NCI-H446 (cell line): ENCODE measurements at regions not wholly inside any gene's neighbourhood (a gene's known extent, or its start where the extent isn't known, plus 50 kb on each side); places are given as distances from the start of the nearest gene placed in this dataset.
A peak's percentile ranks its signal among the peaks of the same experiment; 100 is the strongest.
"Not testable (repeated sequence)": the region's sequence is repeated elsewhere in the genome, so short reads cannot be mapped to it uniquely, and the experiment has no call there.

ENCODE experiments used
- DNase-seq, 2 experiments: peaks; one replicate each; lab custom pipeline; 2025; lab: John Stamatoyannopoulos, UW

DNA sequence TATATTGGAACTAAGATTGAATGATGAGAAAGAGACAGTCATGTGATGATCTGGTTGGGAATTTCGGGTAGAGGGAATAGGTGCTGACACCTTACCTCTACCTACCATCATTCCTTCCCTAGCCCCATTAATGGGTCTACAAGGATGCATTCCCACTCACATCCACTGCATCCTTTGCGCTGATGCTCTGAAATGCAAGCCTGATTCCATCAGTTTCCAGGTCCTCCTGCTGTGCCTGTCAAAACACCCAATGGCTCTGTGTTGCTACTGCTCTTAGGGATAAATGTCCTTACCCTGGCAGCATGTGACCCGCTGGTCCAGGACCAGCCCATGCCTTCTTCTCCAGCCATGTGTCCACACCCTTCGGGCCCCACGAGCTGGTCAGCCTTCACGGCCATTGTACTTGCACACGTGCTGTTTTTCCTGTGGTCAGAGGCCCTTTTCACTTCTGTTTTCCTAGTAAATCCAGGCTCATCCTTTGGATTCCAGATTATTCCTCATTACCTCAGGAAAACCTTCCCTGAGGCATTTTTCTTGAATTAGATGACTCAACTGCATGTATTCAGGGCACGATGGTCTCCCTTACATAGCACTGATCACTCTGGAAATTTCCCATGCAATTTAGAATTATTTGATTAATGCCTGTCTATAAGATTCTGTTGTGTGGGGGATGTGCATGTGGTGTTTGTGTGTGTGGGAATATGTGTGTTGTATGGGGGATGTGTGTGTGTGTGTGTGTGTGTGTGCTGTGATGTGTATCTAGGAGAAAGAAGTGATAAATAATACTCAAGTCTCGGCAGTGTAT lies 185.0 kb downstream of the DIRAS2 start:
- no peak for DNase-seq

DNA sequence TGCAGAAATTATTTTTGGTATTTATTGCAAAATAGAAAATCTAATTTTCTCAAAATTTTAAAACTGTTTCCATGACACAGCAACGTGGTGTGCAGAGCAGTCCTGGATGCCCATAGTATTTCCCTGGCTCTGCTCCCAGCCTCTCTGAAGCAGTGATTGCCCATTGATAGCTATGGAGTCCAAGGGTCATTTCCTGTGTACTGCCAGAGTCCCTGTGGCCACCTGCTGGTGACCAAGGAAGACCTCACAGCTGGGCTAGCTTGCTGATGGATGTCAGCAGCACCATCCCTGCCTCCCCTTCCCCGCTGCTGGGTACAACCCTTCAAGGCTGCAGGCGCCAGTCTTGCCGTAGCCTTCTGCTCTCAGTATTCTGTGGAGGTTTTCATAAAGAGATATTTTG lies 184.1 kb downstream of the DIRAS2 start:
- no peak for DNase-seq

DNA sequence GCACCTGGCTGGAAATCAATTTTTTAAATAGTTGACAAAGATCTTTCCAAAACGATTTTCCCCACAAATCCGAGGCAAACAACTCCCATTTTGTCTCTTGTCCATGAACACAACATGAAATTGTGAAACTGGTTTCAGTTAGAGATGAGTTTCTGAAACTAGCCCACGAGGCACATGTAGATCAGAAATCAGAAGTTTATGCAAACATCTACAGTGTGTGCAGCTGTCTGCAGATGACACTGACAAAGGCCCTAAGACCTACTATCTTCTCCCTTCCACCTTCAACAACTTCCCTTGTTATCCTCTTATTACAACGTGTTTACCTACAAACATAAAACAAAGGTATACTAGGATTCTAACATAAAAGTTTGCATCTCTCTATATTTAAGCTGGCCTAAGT lies 183.3 kb downstream of the DIRAS2 start:
- DNase-seq = no peak

DNA sequence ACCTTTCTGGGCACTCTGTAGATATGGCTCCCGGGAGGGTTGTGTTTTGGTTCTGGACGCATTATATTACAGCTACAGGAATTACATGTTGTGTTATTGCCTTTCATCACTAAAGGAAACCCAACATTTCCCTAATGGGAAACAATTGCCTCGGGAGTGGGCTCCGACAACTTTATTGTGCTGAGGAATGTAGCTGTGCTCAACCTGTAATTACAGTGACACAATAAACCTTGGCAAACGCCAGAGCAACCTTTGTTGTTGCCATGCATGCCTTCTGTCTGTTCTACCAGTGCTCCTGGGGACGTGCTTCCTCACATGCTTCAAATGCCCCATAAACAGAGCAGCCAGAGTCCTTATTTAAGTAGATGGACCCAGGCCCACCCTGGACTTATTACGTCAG lies 182.4 kb downstream of the DIRAS2 start:
- DNase-seq = no peak

DNA sequence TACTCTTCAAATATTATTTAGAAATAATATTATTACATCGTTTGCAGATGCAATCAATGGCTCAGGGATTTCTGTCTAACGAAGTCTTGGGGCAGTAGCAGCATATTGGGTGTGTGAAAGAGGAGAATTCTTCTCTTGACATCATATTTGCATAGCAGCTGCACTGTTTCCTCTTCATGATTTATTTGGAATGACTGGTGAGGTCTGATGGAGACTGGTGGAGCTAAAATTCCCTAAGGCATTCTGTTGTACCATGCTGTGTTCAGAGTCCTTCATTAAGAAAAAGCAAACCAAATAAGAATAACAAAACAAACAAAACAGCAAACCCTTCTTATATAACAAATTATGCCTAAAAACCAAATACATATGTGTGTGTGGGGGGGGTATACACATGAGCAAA lies 177.6 kb downstream of the DIRAS2 start:
- DNase-seq = no peak

DNA sequence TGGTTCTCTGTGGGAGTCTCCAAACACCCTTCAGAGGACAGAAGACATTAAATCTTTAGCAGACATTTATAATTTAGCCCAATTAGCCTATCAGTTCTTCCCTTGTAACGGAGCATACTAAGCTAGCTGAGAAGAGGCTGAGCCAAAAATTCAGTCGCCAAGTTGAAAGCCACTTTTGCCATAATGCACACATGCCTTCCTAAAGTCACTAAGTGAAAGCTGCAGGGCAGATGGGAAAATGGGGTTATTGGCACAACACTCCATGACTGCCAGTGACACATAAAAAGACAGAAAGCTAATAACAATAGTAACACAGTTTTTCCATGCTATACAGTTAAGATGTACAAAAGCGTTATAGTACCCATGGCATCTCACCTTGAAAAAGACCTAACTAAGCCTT lies 176.2 kb downstream of the DIRAS2 start:
- no peak for DNase-seq

DNA sequence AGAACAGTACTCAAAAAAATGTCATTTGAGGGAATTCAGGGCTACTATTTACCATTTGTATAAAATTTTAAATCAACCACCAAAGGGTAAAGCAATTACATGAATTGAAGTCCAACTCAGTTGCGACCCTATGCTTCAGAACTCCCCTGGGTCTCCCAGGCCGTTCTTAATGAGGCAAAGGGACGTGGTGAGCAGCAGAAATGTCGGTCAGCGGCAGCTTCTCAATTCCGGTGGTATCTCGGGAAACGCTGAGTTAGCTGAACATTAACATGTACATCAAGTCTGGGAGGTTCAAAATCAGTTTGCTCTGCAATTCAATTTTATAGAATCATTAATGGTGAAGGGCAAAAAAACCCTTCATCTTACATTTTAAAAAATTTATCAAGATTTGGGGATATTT lies 173.2 kb downstream of the DIRAS2 start:
- DNase-seq = no peak

DNA sequence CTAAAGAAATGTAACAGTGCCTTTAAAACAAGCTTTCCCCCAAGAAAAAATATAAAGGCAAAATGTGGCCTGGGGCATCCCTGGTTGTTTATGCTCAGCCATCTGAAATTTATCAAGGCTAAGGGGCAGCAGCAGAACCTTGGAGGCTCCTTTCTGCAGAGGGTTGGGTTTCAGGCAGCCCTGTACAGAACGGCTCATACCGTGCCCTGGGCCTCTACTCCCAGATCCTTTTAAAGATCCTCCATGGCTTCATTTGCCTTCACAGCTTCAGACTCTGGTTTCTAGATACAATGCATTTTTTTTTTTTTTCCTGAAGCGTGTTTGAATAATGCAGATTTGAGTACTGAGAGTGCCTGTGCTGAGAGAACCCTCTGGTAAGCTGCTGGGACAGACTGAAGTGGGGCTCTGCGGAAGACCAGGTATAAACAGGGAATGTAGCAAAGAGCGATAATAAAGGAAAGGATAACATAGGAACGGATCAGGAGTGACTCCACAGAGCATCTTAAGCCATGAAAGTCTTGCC lies 172.7 kb downstream of the DIRAS2 start:
- no peak for DNase-seq

DNA sequence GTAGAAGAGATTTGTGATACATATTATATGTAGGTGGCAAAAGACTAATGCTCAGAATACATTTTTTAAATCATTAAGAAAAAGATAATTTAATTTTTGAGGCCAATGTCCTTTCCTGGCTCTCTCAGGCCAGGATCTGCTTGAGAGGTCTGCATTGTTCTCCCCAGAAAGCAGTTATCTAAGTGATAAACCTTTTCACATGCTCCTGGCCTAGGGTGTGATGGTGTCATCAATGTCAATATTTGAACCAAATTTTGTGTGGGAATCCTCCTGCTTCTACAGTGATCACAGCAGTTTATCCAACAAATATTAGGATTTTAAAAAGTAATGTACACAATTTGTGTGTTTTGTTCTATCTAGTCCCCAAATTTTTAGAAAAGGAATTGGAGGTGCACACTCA lies 166.6 kb downstream of the DIRAS2 start:
- DNase-seq = no peak

DNA sequence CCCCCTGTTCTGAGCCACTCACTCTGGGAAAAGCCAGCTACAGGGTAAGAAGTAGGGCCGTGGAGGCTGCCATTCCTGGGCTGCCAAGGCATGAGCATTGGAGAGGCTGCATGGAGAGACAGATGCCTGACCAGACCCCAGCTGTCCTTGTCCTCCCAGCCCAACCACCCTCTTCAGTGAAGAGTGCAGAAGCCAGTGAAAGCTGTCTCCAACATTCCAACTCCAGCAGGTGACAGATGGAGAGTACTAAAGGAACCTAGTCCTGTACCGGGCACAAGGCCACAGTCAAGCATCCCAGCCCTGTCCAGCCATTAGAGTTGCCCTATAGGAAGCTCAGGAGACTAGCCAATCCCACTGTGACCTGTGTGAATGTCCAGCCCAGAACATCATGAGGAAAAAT lies 165.1 kb downstream of the DIRAS2 start:
- peak in 1 of 2 experiments; percentile 14 for DNase-seq

DNA sequence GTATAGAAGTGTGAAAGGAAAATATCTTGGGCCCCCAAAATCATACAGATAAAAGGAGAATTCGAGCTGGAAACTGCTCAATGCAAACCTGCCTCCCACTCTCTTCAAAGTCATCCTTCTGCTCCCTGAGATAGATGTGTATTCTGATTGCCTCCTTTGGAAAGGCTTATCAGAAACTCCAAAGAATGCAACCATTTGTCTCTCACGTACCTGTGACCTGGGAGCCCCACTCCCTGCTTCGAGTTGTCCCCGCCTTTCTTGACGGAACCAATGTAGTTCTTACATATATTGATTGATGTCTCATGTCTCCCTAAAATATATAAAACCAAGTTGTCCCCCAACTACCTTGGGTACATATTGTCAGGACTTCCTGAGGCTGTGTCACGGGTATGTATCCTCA lies 163.8 kb downstream of the DIRAS2 start:
- no peak for DNase-seq

DNA sequence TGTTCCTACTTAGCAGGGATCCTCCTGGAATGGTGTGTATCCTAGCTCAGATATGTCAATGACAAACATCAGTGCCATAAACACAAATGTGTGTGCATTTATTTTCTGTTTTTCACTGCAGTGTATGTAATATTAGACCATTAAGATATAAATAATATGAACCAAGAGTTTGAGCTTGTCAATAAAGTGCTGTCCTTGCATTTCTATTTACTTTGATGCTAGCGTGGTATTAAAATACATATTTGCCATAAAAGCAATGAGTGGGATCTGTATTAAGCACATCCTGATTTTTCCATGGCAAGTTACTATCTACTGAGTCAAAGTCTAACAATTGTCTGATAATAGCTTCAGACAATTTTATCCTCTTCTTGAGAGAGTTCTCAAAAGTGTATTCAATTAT lies 157.6 kb downstream of the DIRAS2 start:
- DNase-seq = no peak

DNA sequence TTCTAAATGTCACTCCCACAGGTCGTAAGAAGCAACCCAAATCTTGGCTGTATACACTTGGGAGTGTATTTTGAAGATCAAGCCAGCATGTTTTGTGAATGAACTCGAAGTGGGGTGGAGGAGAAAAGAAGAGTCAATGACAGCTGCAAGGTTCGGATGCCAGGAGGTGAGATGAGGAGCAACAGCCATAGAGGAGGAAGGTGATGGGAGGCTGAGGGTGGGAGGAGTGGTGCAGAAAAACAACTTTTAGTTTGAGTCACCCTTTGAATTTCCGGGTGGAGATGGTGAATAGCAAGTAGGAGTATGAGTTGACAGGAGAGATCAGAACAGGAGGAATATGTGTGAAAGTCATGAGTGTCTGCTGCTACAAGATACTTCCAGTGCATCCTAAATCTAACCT lies 153.6 kb downstream of the DIRAS2 start:
- DNase-seq = no peak

DNA sequence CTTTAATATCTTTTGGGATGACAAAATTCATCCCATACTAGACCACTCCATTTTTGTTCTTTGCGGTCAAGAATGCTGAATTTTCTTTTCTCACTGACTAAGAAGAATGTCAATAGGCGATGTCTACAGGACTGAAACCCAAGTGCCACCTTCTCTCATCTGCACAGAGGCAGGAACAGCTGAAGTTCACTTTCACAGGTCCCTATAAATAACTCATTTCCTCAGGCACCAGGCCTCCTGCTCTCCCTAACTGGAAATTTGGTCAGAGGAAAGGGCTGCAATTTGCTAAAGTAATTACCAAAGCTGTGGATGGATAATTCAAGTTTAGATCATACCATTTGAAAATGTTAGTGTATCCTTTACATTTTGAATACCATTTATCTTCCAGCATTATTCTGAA lies 142.9 kb downstream of the DIRAS2 start:
- no peak for DNase-seq

DNA sequence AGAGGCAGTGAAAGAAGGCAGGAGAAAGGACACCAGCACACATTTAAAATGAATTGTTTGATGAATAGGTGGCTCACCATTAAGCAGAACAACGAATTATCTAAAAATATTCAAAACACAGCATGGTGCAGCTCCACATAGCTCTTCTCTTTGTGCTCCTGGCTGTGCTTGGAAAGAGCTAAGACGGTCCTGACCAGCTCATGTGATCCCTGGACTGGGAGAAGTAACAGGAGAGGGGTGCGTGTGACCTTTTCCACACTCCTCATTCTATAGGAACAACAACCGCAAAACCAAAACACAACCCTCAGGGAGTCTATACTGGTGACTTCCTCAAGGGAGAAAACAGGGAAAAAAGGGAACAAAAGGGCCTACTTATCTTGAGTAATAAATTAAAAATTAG lies 140.5 kb downstream of the DIRAS2 start:
- DNase-seq = no peak

DNA sequence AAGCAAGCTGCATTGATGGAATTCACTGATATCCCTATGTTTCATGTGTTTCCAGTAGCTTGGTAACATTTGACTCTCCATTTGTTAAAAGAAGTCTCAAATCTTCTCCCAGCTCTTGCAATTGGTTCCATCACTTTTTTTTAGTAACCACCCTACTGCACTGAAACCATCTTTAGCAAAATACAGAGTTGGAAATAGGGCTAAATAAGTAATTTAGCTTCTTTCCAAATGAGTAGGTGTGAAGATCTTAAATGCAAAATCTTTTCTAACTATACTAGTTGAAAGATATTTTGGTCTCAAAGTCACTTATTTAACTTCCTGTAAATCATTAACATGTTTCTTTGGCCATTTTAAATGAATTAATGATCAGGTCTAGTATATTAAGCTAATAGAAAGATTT lies 138.1 kb downstream of the DIRAS2 start:
- no peak for DNase-seq

DNA sequence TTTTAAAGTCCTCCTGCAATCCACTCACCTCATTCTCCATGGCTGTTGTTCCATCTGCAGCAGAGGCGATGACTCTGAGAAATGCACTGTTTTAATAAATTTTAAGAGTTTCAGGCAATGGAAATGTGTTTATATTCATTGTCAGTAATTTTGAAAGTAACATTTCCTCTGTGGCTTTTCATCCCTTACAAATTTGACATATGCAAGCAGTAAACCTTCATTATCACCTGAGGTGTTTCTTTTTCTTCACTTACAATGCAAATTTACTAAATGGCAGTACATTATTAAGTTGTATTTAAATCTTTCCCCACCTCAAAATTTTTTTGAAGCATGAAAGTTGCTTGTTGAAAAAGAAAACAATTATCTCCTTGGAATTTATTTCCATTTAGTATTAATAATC lies 136.9 kb downstream of the DIRAS2 start:
- no peak for DNase-seq

DNA sequence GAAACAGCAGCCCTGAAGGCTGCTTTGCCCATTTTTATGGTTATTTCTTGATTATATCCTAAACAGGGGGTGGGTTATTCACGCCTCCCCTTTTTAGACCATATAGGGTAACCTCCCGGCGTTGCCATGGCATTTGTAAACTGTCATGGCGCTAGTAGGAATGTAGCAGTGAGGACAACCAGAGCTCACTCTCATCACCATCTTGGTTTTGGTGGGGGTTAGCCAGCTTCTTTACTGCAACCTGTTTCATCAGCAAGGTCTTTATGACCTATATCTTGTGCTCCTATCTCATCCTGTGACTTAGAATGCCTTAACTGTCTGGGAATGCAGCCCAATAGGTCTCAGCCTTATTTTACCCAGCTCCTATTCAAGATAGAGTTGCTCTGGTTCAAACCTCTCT lies 136.2 kb downstream of the DIRAS2 start:
- not testable (repeated sequence) for DNase-seq

DNA sequence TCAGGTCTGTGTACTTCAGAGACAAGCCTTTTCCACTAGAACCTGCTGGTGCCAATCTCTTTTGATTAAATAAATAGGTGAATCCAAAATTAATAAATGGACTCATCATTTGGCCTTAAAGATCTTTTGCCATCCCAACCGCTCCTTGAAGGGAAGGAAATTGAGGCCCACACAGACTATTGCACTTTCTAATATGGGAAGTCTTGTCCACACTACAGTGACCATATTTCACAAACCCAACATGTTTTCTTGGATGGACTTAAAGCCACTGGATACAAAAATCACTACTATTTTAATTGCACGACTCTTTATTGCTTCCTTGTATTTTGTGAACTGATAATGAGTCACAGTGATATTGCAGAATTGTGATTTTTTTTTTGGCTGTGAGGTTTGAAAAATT lies 135.0 kb downstream of the DIRAS2 start:
- DNase-seq = no peak

DNA sequence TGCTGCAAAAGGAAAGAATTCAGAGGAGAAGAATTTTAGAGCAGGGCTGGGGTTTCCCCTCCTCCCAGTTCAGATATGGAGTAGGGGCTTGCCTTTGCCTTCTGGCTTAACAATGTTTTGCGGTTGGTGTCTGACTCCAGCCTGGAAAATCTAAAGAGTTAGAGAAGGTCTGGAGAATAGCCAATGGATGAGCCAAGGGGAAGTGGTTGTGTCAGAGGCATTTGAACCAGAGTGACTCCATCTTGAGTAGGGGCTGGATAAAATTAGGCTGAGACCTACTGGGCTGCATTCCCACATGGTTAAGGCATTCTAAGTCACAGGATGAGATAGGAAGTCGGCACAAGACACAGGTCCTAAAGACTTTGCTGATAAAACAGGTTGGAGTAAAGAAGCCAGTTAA lies 133.7 kb downstream of the DIRAS2 start:
- DNase-seq = no peak

DNA sequence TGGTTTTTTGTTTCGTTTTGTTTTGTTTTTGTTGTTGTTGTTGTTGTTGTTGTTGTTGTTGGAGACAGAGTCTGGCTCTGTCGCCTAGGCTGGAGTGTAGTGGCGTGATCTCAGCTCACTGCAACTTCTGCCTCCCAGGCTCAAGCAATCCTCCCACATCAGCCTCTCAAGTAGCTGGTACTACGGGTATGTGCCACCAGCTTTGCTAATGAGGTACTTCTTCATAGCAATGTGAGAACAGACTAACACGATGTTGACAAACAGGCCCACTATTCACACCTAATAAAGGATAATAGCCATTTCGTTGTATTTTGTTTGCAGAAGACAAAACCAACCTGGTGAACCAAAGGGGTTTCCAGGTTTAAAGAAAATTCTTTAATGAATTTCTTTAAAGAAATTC lies 130.9 kb downstream of the DIRAS2 start:
- DNase-seq = no peak

DNA sequence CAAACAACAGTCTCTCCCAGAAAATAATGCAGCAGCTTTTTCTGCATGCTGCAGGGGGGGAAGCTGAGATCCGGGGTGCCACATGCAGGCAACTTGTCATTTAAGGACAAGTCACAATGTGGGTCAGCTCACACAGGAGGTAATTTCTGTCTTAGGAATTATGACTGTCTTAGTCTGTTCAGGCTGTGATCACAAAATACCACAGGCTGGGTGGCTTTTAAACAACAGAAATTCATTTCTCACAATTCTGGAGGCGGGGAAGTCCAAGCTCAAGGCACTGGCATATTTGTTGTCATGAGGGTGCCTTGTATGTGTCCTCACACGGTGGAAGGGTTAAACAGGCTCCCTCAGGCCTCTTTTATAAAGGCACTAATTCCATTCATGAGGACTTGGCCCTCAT lies 127.7 kb downstream of the DIRAS2 start:
- no peak for DNase-seq

DNA sequence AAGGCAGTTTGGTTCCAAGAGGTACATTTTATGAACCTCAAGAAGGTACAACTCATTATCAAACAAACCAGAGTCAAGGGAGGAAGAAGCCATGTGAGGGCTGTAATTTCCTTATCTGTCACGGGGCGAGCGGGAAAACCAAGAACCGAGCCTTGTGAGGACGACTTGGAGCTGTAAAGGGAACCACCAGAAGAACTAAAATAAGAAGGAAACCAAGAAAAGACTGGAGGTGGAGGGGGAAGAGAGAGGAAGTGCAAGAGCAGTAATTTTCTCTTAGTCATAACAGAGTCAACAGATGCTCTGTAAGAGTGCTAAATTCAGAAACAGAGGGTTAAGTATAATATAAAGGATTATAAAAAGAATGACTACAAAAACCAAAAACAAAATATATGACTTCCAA lies 127.1 kb downstream of the DIRAS2 start:
- no peak for DNase-seq

DNA sequence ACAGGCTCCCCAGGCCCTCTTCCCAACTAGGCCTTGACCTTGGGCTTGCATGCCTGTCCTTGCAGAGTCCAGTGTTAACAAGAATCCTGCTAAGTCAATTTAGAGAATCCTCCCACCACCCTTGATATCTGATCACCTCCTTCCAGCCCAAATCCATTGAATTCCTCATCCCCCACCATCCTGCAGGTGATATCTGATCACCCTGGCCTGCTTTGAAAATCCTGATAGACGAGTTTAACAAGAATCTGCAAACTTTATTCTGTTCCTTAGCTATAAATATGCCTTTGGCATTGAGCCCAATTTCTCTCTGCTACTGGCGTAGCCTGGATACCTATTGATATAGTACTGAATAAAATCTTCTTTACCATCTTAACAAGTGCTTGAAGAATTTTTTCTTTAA lies 125.5 kb downstream of the DIRAS2 start:
- no peak for DNase-seq
